Prostate gland (tissue), 2 donors: ENCODE measurements at regions not wholly inside any gene's neighbourhood (a gene's known extent, or its start where the extent isn't known, plus 50 kb on each side); places are given as distances from the start of the nearest gene placed in this dataset.
"Not testable (repeated sequence)": the region's sequence is repeated elsewhere in the genome, so short reads cannot be mapped to it uniquely, and the experiment has no call there.

Experiments
- DNase-seq: peaks from one replicate; pipeline ENCODE4 v3.0.0-alpha.2; 2019; ENCODE audit warnings: low spot score
- H3K27ac ChIP-seq, 2 donors: fragments of 200-600 bp; sonication (generic); 2 replicates each; pipeline ENCODE4 v1.5.1; 2017 to 2019
- H3K27me3 ChIP-seq: fragments of 200-600 bp; sonication (generic); replicated peaks from 2 replicates; pipeline ENCODE4 v1.5.1; 2019; ENCODE audit not compliant: insufficient read depth
- H3K36me3 ChIP-seq, 2 donors: fragments of 200-600 bp; sonication (generic); 1 replicate in 1 of 2; 2 replicates in 1 of 2; pipeline versions ENCODE4 v1.5.1 to v1.8.1; 2017 to 2019
- H3K4me1 ChIP-seq: fragments of 200-600 bp; sonication (generic); replicated peaks from 2 replicates; pipeline ENCODE4 v1.5.1; 2019
- H3K4me3 ChIP-seq, 2 donors: fragments of 200-600 bp; sonication (generic); 2 replicates each; pipeline ENCODE4 v1.5.1; 2017 to 2019
- H3K9me3 ChIP-seq: fragments of 200-600 bp; sonication (generic); 2 replicates; pipeline ENCODE4 v1.5.1; 2017
- CTCF ChIP-seq, 4 experiments: fragments of 200-600 bp in 2 of 4; fragments of 450-650 bp in 2 of 4; sonication (generic) in 2 of 4; IDR thresholded peaks; 1 replicate in 3 of 4; 2 replicates in 1 of 4; pipeline ENCODE4 v1.5.1; 2016 to 2019; ENCODE audit warnings: antibody characterized with exemption in 4 of 4, mild to moderate bottlenecking in 2 of 4, moderate library complexity in 2 of 4
- POLR2A ChIP-seq: fragments of 450-650 bp; IDR thresholded peaks from one replicate; pipeline ENCODE4 v1.6.1; 2016; ENCODE audit warnings: antibody characterized with exemption, mild to moderate bottlenecking
- POLR2AphosphoS5 ChIP-seq: sonication (generic); formaldehyde crosslinking; IDR thresholded peaks from one replicate; pipeline ENCODE4 v1.6.1; 2017; ENCODE audit warnings: antibody characterized with exemption
- WGBS: methylation state at CpG from one replicate; pipeline ENCODE4 v1.1.5; 2018; 5-methylcytosine and 5-hydroxymethylcytosine counted together
- intact Hi-C: fragments of 100-400 bp; cut with DNase I; formaldehyde crosslinking; loops from one replicate; pipeline ENCODE4 v1.14.2; 2022

- no peaks in the 10 kb centered on the region for H3K27me3 ChIP-seq
- no peaks in the 10 kb centered on the region for H3K9me3 ChIP-seq
- DNase-seq: peak; percentile 61
- no peaks in the 10 kb centered on the region for H3K4me1 ChIP-seq
- H3K36me3 ChIP-seq: no peaks in the 10 kb centered on the region
- intact Hi-C loops: loop anchor here (2.0 kb wide), 1 partner anchor 164 kb away; no protein-coding TSS in a partner anchor
- peak; percentile 42 to 88 (median 81) for TF ChIP-seq CTCF (IDR thresholded peaks at IDR 0.05)
- peak; percentile 53 for TF ChIP-seq POLR2AphosphoS5
- TF ChIP-seq POLR2A: no peak
- WGBS: 37% methylated on average over 11 of the region's 11 CpGs
- H3K27ac ChIP-seq: no peak overlapping the region
- no peak overlapping the region for H3K4me3 ChIP-seq
Observed at GRCh38 chr16:51982715-51983680, 563.9 kb downstream of the TOX3 start.

- intact Hi-C loops: loop anchor here (2.0 kb wide), 1 partner anchor 163 kb away; no protein-coding TSS in a partner anchor
- no peak for DNase-seq
- no peaks in the 10 kb centered on the region for H3K36me3 ChIP-seq
- H3K9me3 ChIP-seq: no peaks in the 10 kb centered on the region
- no peak overlapping the region for H3K27ac ChIP-seq
- no peak overlapping the region for H3K4me3 ChIP-seq
- TF ChIP-seq POLR2A (no peak), CTCF (IDR thresholded peaks at IDR 0.05) (no peak), POLR2AphosphoS5 (no peak)
- 96% methylated on average over 3 of the region's 3 CpGs for WGBS
- no peaks in the 10 kb centered on the region for H3K27me3 ChIP-seq
- H3K4me1 ChIP-seq: no peaks in the 10 kb centered on the region
Observed at GRCh38 chr16:51981725-51982124, 565.2 kb downstream of the TOX3 start.

- intact Hi-C loops: not testable (repeated sequence)
Observed at GRCh38 chr16:51977506-51977905, 569.4 kb downstream of the TOX3 start.

GRCh38 chr16:51971184-51971583 lies 575.8 kb downstream of the TOX3 start:
- H3K36me3 ChIP-seq: no peaks in the 10 kb centered on the region
- WGBS: 48% methylated on average over 4 of the region's 4 CpGs
- H3K27ac ChIP-seq: no peak overlapping the region
- no peaks in the 10 kb centered on the region for H3K9me3 ChIP-seq
- H3K4me1 ChIP-seq: no peaks in the 10 kb centered on the region
- intact Hi-C loops: no loop called here
- TF ChIP-seq CTCF (IDR thresholded peaks at IDR 0.05) (peak in 1 of 4 experiments; percentile 14), POLR2AphosphoS5 (no peak), POLR2A (no peak)
- no peaks in the 10 kb centered on the region for H3K27me3 ChIP-seq
- no peak for DNase-seq
- H3K4me3 ChIP-seq: no peak overlapping the region

More at GRCh38 chr16:51977506-51977905, 569.4 kb downstream of the TOX3 start:
- not testable (repeated sequence) for H3K4me1 ChIP-seq, H3K27ac ChIP-seq, DNase-seq, H3K36me3 ChIP-seq, H3K4me3 ChIP-seq, H3K27me3 ChIP-seq, H3K9me3 ChIP-seq
- 91% methylated on average over 2 of the region's 2 CpGs for WGBS

GRCh38 chr16:51968749-51969148 lies 578.2 kb downstream of the TOX3 start:
- H3K27me3 ChIP-seq: no peaks in the 10 kb centered on the region
- no peak overlapping the region for H3K4me3 ChIP-seq
- H3K9me3 ChIP-seq: no peaks in the 10 kb centered on the region
- H3K36me3 ChIP-seq: no peaks in the 10 kb centered on the region
- no peaks in the 10 kb centered on the region for H3K4me1 ChIP-seq
- WGBS: 70% methylated on average over 1 of the region's 1 CpG
- intact Hi-C loops: no loop called here
- no peak for DNase-seq
- TF ChIP-seq POLR2A: no peak
- TF ChIP-seq CTCF (IDR thresholded peaks at IDR 0.05): no peak
- TF ChIP-seq POLR2AphosphoS5: no peak
- H3K27ac ChIP-seq: no peak overlapping the region
